ENCODE measurements at regions not wholly inside any gene's neighbourhood (a gene's known extent, or its start where the extent isn't known, plus 50 kb on each side); places are given as distances from the start of the nearest gene placed in this dataset.

DNA sequence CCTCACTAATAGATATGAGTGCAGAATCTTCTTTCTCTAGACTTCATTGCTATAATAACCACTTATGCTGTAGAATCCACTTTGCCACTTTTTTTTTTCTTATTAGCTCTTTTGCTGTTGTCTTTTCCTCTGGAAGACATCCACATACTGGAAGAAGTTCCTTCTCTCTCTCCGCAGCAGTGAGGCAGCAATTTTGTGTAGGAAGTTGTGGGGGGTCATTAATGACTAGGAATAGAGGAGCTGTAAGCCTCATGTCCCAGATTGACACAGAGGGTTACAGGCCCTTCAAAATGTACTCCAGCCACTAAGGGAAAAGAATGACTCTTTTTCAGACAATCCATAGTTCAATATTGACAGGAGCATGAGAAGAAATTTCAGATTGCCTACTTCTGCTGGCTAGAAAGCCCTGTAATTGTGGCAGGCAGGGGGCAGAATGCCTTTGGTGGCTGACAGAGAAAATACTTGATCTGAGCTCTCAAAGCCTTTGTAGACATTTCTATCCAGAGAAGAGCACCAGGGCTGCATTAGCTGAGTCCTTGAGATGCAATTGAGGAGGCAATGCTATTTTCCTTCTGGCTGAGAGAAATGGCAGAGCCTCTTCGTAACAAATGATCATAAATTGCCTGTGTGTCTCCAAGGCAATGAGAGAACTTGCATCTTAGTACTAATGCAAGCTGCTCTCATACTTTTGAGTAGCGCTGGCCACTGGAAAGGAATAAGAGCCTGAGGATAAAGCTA lies 856.2 kb downstream of the STIM2 start:
- Histone ChIP-seq H3K4me1 (no peaks in the 10 kb centered on the region), H3K27ac (no peak overlapping the region), H3K4me3 (no peak overlapping the region), H3K9me3 (no peaks in the 10 kb centered on the region), H3K36me3 (no peaks in the 10 kb centered on the region), H3K27me3 (no peaks in the 10 kb centered on the region)
- no peak for ATAC-seq (ENCODE audit: low FRiP score in 2 of 2)
- WGBS, 2 donors: 59 to 72% methylated on average over 3 of the region's 3 CpGs
- DNase-seq: no peak
- TF ChIP-seq EP300 (IDR thresholded peaks at IDR 0.05): no peak
- TF ChIP-seq POLR2AphosphoS5 (IDR thresholded peaks at IDR 0.05): no peak
- TF ChIP-seq, protein P1, sequence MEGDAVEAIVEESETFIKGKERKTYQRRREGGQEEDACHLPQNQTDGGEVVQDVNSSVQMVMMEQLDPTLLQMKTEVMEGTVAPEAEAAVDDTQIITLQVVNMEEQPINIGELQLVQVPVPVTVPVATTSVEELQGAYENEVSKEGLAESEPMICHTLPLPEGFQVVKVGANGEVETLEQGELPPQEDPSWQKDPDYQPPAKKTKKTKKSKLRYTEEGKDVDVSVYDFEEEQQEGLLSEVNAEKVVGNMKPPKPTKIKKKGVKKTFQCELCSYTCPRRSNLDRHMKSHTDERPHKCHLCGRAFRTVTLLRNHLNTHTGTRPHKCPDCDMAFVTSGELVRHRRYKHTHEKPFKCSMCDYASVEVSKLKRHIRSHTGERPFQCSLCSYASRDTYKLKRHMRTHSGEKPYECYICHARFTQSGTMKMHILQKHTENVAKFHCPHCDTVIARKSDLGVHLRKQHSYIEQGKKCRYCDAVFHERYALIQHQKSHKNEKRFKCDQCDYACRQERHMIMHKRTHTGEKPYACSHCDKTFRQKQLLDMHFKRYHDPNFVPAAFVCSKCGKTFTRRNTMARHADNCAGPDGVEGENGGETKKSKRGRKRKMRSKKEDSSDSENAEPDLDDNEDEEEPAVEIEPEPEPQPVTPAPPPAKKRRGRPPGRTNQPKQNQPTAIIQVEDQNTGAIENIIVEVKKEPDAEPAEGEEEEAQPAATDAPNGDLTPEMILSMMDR (IDR thresholded peaks at IDR 0.05): no peak
- no peak for TF ChIP-seq POLR2A (IDR thresholded peaks at IDR 0.05)

DNA sequence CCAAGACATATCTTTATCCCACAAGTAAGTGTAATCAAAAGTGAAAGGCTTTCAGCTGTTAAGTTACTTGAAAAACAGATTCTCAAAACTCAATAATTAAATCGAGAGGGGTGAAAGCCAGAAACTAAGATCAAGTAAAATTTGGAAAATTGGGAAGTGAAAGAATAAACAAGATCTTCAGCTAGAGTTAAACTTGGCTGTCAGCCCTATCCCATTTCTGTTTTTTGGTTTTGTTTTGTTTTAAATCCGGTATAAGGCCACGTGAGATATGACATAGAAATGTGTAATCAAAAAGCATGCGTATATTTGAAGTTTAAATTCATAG lies 856.8 kb downstream of the STIM2 start:
- DNase-seq (no peak), ATAC-seq (ENCODE audit: low FRiP score in 2 of 2) (no peak)
- TF ChIP-seq POLR2A (IDR thresholded peaks at IDR 0.05): no peak
- no peak for TF ChIP-seq EP300 (IDR thresholded peaks at IDR 0.05)
- TF ChIP-seq, protein P1 (IDR thresholded peaks at IDR 0.05): no peak
- TF ChIP-seq POLR2AphosphoS5 (IDR thresholded peaks at IDR 0.05): no peak
- no peaks in the 10 kb centered on the region for H3K27me3 ChIP-seq
- no peaks in the 10 kb centered on the region for H3K4me1 ChIP-seq
- H3K36me3 ChIP-seq: no peaks in the 10 kb centered on the region
- H3K4me3 ChIP-seq: no peak overlapping the region
- no peaks in the 10 kb centered on the region for H3K9me3 ChIP-seq
- WGBS, 2 donors: 62 to 65% methylated on average over 4 of the region's 4 CpGs
- H3K27ac ChIP-seq: no peak overlapping the region

GRCh38 chr4:27720010-27720766 lies 859.5 kb downstream of the STIM2 start:
- H3K9me3 ChIP-seq: no peaks in the 10 kb centered on the region
- H3K4me1 ChIP-seq: no peaks in the 10 kb centered on the region
- WGBS, 2 donors: 86 to 90% methylated on average over 4 of the region's 4 CpGs
- H3K27ac ChIP-seq: no peak overlapping the region
- H3K36me3 ChIP-seq: no peaks in the 10 kb centered on the region
- H3K4me3 ChIP-seq: no peak overlapping the region
- no peaks in the 10 kb centered on the region for H3K27me3 ChIP-seq
- no peak for DNase-seq
- ATAC-seq (ENCODE audit: low FRiP score in 2 of 2): no peak
- TF ChIP-seq POLR2AphosphoS5 (IDR thresholded peaks at IDR 0.05) (no peak), POLR2A (IDR thresholded peaks at IDR 0.05) (no peak), EP300 (IDR thresholded peaks at IDR 0.05) (no peak)
- TF ChIP-seq, protein P1 (IDR thresholded peaks at IDR 0.05): no peak

DNA sequence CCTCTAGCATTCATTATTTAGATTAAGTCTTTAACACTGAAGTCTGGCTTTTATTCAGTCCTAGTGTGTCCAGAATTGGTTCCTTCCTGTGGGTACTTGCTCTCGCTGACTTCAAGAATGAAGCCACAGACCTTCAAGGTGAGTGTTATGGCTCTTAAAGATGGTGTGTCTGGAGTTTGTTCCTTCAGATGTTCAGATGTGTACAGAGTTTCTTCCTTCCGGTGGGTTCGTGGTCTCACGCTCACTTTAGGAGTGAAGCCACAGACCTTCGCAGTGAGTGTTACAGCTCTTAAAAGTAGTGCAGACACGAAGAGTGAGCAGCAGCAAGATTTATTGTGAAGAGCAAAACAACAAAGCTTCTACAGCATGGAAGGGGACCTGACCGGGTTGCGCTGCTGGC lies 860.6 kb downstream of the STIM2 start:
- Histone ChIP-seq H3K36me3 (no peaks in the 10 kb centered on the region), H3K4me3 (no peak overlapping the region), H3K9me3 (no peaks in the 10 kb centered on the region), H3K4me1 (no peaks in the 10 kb centered on the region), H3K27ac (no peak overlapping the region), H3K27me3 (no peaks in the 10 kb centered on the region)
- WGBS, 2 donors: 89 to 93% methylated on average over 8 of the region's 8 CpGs
- TF ChIP-seq POLR2AphosphoS5 (IDR thresholded peaks at IDR 0.05) (no peak), EP300 (IDR thresholded peaks at IDR 0.05) (no peak), POLR2A (IDR thresholded peaks at IDR 0.05) (no peak)
- TF ChIP-seq, protein P1 (IDR thresholded peaks at IDR 0.05): no peak
- ATAC-seq (ENCODE audit: low FRiP score in 2 of 2) (no peak), DNase-seq (no peak)
